Endothelial cell of umbilical vein (primary cell): ENCODE measurements at regions not wholly inside any gene's neighbourhood (a gene's known extent, or its start where the extent isn't known, plus 50 kb on each side); places are given as distances from the start of the nearest gene placed in this dataset.

Source experiments
- BruUV-seq: library from RNA; stranded (reverse); fragments of 400-500 nt; replicated peaks from 2 replicates; lab custom pipeline; 2021; lab: Mats Ljungman, UMichigan
- CTCF ChIA-PET: fragments of 300-600, 350-600 bp; sonication (Branson Sonifier 250); formaldehyde crosslinking; loops from one replicate; lab custom pipeline; 2021; ENCODE audit warnings: antibody characterized with exemption, inconsistent platforms; lab: Charles Lee
- POLR2A ChIA-PET: fragments of 300-600, 350-600 bp; sonication (Branson Sonifier 250); formaldehyde crosslinking; loops from one replicate; lab custom pipeline; 2021; ENCODE audit warnings: antibody characterized with exemption, inconsistent platforms; lab: Charles Lee
- DNase-seq: peaks from one replicate; pipeline ENCODE4 v3.0.0-alpha.2; 2011; ENCODE audit warnings: low read depth, low spot score
- FAIRE-seq: peaks from 2 replicates; lab custom pipeline; 2011; peaks lifted over from hg19 to GRCh38; lab: Jason Lieb, UNC
- H2AFZ ChIP-seq: 2 replicates; pipeline ENCODE4 v1.6.0; 2012; ENCODE audit warnings: low read depth, low read length, control low read depth, inconsistent platforms
- H3K27ac ChIP-seq: 2 replicates; pipeline ENCODE4 v1.5.1; 2011; ENCODE audit warnings: low read depth, mild to moderate bottlenecking, control low read depth, low read length, moderate library complexity; ENCODE audit not compliant: insufficient read depth
- H3K27me3 ChIP-seq, 2 experiments: 2 replicates each; pipeline versions ENCODE4 v1.6.0 to v1.6.1; 2011; ENCODE audit warnings: low read length in 2 of 2, mixed read lengths in 1 of 2; ENCODE audit not compliant: control insufficient read depth in 2 of 2, insufficient read depth in 2 of 2
- H3K36me3 ChIP-seq, 2 experiments: 2 replicates in 1 of 2; 3 replicates in 1 of 2; pipeline ENCODE4 v1.5.1; 2011; ENCODE audit warnings: low read length in 2 of 2, mild to moderate bottlenecking in 1 of 2, moderate library complexity in 1 of 2; ENCODE audit not compliant: control insufficient read depth in 2 of 2, insufficient read depth in 2 of 2; ENCODE audit errors: extremely low read depth in 1 of 2
- H3K4me1 ChIP-seq: 3 replicates; pipeline ENCODE4 v1.5.1; 2011; ENCODE audit warnings: mild to moderate bottlenecking, low read length; ENCODE audit not compliant: control insufficient read depth, insufficient read depth; ENCODE audit errors: extremely low read depth
- H3K4me2 ChIP-seq: 2 replicates; pipeline ENCODE4 v1.6.1; 2011; ENCODE audit warnings: low read length, control low read depth, mixed read lengths; ENCODE audit not compliant: insufficient read depth
- H3K4me3 ChIP-seq, 3 experiments: fragments of 200-600 bp in 1 of 3; sonication (generic), shearing (Covaris generic) in 1 of 3; replicated peaks in 1 of 3; 2 replicates each; pipeline ENCODE4 v1.5.1; 2011 to 2016; ENCODE audit warnings: control low read depth in 3 of 3, low read length in 3 of 3, mild to moderate bottlenecking in 2 of 3, inconsistent platforms in 1 of 3, low read depth in 1 of 3, moderate library complexity in 1 of 3; ENCODE audit not compliant: insufficient read depth in 1 of 3
- H3K79me2 ChIP-seq: 2 replicates; pipeline ENCODE4 v1.6.0; 2012; ENCODE audit warnings: low read length, inconsistent platforms; ENCODE audit not compliant: control insufficient read depth, insufficient read depth
- H3K9ac ChIP-seq: replicated peaks from 2 replicates; pipeline ENCODE3; 2011; ENCODE audit warnings: low read length, control low read depth; ENCODE audit not compliant: insufficient read depth; ENCODE audit errors: extremely low read depth
- H3K9me1 ChIP-seq: replicated peaks from 3 replicates; pipeline ENCODE4 v1.6.0; 2011; ENCODE audit warnings: mild to moderate bottlenecking, low read length; ENCODE audit not compliant: control insufficient read depth, insufficient read depth; ENCODE audit errors: extremely low read depth
- H3K9me3 ChIP-seq: replicated peaks from 2 replicates; pipeline ENCODE4 v1.5.1; 2012; ENCODE audit warnings: low read length, inconsistent platforms; ENCODE audit not compliant: control insufficient read depth, insufficient read depth
- H4K20me1 ChIP-seq: replicated peaks from 2 replicates; pipeline ENCODE3; 2011; ENCODE audit warnings: mild to moderate bottlenecking, low read length; ENCODE audit not compliant: control insufficient read depth, insufficient read depth; ENCODE audit errors: extremely low read depth
- CTCF ChIP-seq, 2 donors: IDR thresholded peaks; 1 replicate in 1 of 2; 2 replicates in 1 of 2; pipeline ENCODE4 v1.5.1; 2011; ENCODE audit warnings: low read length in 2 of 2, mild to moderate bottlenecking in 2 of 2, moderate library complexity in 2 of 2, control low read depth in 1 of 2, inconsistent platforms in 1 of 2, low read depth in 1 of 2; ENCODE audit not compliant: insufficient read depth in 1 of 2; ENCODE audit errors: extremely low read depth in 1 of 2
- EZH2 ChIP-seq: IDR thresholded peaks from 2 replicates; pipeline ENCODE4 v1.6.1; 2012; ENCODE audit warnings: borderline replicate concordance, low read depth, mild to moderate bottlenecking, moderate library complexity, low read length, inconsistent platforms; ENCODE audit not compliant: severe bottlenecking
- FOS ChIP-seq: IDR thresholded peaks from 2 replicates; pipeline ENCODE4 v1.6.1; 2011; ENCODE audit warnings: mild to moderate bottlenecking, low read length, moderate library complexity, borderline replicate concordance; ENCODE audit not compliant: insufficient read depth
- JUN ChIP-seq: IDR thresholded peaks from 2 replicates; pipeline ENCODE4 v1.6.1; 2011; ENCODE audit warnings: borderline replicate concordance, low read depth; ENCODE audit not compliant: insufficient read length, insufficient read depth
- MAX ChIP-seq: IDR thresholded peaks from 2 replicates; pipeline ENCODE4 v1.6.1; 2011; ENCODE audit not compliant: insufficient read depth, insufficient read length
- dilution Hi-C: fragments of 300-500 bp; cut with MboI; formaldehyde crosslinking; loops from one replicate; pipeline ENCODE4 v1.15.0; 2019; ENCODE audit warnings: low sequenced_read_pairs; ENCODE audit not compliant: extremely low pct_ligation_motif_present
- intact Hi-C: fragments of 100-400 bp; cut with micrococcal nuclease; formaldehyde crosslinking; loops from one replicate; pipeline ENCODE4 v1.10.0; 2022

GRCh38 chr6:106783640-106784566 lies 154.5 kb downstream of the QRSL1 start:
- no peak overlapping the region for H3K4me2 ChIP-seq
- no peaks in the 10 kb centered on the region for H3K4me1 ChIP-seq
- FAIRE-seq (no peak), DNase-seq (no peak)
- dilution Hi-C loops (no loop called here), intact Hi-C loops (no loop called here)
- no peak overlapping the region for H3K4me3 ChIP-seq
- no peaks in the 10 kb centered on the region for H3K79me2 ChIP-seq
- no peak overlapping the region for H3K9ac ChIP-seq
- ChIA-PET CTCF (no interaction called here), POLR2A (no interaction called here)
- TF ChIP-seq FOS (no peak), EZH2 (no peak), JUN (no peak), CTCF (IDR thresholded peaks at IDR 0.05; ENCODE audit: extremely low read depth in 1 of 2, insufficient read depth in 1 of 2, low read depth in 1 of 2, low read length in 2 of 2) (no peak), MAX (no peak)
- H3K9me1 ChIP-seq = no peaks in the 10 kb centered on the region
- no peak overlapping the region for H2AFZ ChIP-seq
- no peaks in the 10 kb centered on the region for H4K20me1 ChIP-seq
- BruUV-seq = no TSS peak
- H3K36me3 ChIP-seq = no peaks in the 10 kb centered on the region
- no peaks in the 10 kb centered on the region for H3K9me3 ChIP-seq
- H3K27ac ChIP-seq = no peak overlapping the region
- no peaks in the 10 kb centered on the region for H3K27me3 ChIP-seq
